ENCODE measurements at regions not wholly inside any gene's neighbourhood (a gene's known extent, or its start where the extent isn't known, plus 50 kb on each side); places are given as distances from the start of the nearest gene placed in this dataset.

DNA sequence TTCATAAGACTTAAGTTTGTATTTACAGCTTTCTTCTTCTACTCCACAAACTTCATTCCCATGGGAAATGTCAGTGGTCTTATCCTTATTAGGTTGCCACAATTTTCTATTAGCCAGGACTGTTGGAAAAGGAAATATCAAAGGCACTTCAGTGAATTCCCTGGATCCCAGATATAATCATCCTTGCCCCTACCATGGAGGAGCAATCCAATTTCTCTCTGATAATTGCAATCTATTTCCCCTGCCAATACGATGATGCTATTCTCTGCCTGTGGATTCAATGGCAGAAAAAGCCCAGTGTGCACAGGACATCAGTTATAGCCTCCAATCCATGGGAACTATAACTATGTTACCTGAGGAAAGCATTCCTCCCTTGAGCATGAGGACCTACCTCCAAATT is 536.4 kb upstream of the UBE2E2 start:
- TF ChIP-seq, protein P1, sequence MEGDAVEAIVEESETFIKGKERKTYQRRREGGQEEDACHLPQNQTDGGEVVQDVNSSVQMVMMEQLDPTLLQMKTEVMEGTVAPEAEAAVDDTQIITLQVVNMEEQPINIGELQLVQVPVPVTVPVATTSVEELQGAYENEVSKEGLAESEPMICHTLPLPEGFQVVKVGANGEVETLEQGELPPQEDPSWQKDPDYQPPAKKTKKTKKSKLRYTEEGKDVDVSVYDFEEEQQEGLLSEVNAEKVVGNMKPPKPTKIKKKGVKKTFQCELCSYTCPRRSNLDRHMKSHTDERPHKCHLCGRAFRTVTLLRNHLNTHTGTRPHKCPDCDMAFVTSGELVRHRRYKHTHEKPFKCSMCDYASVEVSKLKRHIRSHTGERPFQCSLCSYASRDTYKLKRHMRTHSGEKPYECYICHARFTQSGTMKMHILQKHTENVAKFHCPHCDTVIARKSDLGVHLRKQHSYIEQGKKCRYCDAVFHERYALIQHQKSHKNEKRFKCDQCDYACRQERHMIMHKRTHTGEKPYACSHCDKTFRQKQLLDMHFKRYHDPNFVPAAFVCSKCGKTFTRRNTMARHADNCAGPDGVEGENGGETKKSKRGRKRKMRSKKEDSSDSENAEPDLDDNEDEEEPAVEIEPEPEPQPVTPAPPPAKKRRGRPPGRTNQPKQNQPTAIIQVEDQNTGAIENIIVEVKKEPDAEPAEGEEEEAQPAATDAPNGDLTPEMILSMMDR (IDR thresholded peaks at IDR 0.05; ENCODE audit: insufficient read depth, low read depth, low read length, missing control alignments) = no peak
- no peak for DNase-seq (ENCODE audit: low read depth)
- H3K4me3 ChIP-seq (ENCODE audit: low read depth, low read length) = no peak overlapping the region

GRCh38 chr3:22671848-22672247 is 531.3 kb upstream of the UBE2E2 start:
- no peak overlapping the region for H3K4me3 ChIP-seq (ENCODE audit: low read depth, low read length)
- no peak for DNase-seq (ENCODE audit: low read depth)
- TF ChIP-seq, protein P1 (IDR thresholded peaks at IDR 0.05; ENCODE audit: insufficient read depth, low read depth, low read length, missing control alignments) = no peak

DNA sequence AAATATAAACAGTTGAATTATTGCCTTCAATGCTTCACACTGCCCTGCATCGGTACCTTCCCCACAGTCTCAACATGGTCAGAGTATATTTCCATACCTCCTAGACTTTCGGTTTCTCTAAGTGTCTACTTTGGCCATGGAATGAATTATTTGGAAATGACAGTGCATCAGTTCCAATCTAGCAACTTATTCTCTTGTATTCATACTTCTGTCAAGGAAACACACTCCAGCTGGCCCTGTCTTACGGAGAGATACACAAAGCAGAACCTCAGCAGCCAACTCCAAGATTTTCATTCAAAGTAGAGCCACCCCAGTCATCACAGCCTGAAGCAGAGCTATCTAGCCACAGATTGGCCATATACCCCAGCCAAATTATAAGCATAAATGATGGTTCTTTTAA is 518.4 kb upstream of the UBE2E2 start:
- H3K4me3 ChIP-seq (ENCODE audit: low read depth, low read length) = no peak overlapping the region
- TF ChIP-seq, protein P1 (IDR thresholded peaks at IDR 0.05; ENCODE audit: insufficient read depth, low read depth, low read length, missing control alignments) = no peak
- DNase-seq (ENCODE audit: low read depth) = no peak

DNA sequence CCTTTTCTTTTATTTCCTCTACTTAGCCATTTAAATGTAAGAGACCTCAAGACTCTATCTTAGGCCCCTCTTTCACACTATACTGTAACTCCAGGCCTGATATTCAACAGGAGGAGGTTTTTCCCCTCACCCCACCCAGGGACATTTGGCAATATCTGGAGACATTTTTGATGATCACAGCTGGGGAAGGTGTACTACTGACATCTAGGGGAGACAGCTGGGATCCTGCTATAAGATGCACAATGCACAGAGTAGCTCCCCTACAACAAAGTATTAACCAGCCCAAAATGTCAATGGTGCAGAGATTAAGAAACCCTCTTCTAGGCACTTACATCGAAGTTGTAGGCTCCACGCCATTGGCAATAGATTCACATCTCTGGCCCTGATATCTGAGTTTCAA is 517.5 kb upstream of the UBE2E2 start:
- TF ChIP-seq, protein P1 (IDR thresholded peaks at IDR 0.05; ENCODE audit: insufficient read depth, low read depth, low read length, missing control alignments) = peak; percentile 31
- no peak overlapping the region for H3K4me3 ChIP-seq (ENCODE audit: low read depth, low read length)
- peak; percentile 10 for DNase-seq (ENCODE audit: low read depth)

- TF ChIP-seq, protein P1 (IDR thresholded peaks at IDR 0.05; ENCODE audit: insufficient read depth, low read depth, low read length, missing control alignments) = no peak
- no peak overlapping the region for H3K4me3 ChIP-seq (ENCODE audit: low read depth, low read length)
- no peak for DNase-seq (ENCODE audit: low read depth)
These were observed 511.7 kb upstream of the UBE2E2 start for GRCh38 chr3:22691407-22691806.

DNA sequence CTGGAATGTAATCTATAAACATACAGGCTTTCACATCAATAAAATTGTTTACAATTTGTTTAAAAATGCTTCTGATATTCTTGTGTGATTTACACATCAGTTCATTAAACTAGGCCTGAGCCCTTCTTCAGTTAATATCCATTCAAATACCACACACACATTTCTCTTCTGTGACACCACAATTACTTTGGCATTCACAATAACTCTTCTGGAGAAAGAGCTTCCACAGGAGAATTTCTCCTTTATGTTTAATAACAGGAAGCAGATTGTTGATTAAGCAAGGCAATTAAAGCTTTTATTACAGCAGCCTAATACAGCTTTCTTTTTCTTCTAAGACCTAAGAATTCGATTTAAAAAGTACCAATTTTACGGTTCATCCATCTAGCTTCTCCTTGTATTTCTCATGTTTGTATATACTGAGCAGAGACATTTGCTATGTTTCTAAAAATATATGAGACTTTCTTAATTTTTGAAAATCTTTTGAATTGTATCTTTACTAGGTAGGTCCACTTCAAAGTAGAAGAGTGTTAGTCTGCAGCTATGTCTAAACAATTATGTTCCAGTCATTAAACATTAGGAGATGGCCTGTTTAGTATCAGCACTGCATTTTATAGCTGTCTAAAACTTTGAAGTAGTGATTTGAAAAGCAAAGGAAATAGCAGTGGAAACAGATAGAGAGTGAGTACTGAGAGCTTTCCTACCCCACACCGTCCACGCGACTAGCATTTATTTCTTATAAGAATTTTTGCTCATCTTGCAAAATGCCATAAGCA is 511.1 kb upstream of the UBE2E2 start:
- TF ChIP-seq, protein P1 (IDR thresholded peaks at IDR 0.05; ENCODE audit: insufficient read depth, low read depth, low read length, missing control alignments) = no peak
- no peak overlapping the region for H3K4me3 ChIP-seq (ENCODE audit: low read depth, low read length)
- DNase-seq (ENCODE audit: low read depth) = no peak

DNA sequence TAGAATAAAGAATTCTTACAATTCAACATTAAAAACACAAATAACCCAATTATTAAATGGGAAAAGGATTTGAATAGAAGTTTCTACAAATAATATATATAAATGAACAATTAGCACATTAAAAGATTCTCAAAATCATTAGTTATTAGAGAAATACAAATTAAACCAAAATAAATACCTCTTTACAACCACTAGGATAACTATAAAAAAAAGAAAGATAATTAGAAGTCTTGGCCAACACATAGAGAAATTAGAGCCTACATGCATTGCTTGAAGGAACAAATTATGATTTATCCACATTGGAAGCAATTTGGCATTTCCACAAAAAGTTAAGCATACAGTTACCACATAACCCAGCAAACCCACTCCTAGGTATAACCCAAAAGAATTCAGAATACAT is 502.3 kb upstream of the UBE2E2 start:
- no peak overlapping the region for H3K4me3 ChIP-seq (ENCODE audit: low read depth, low read length)
- DNase-seq (ENCODE audit: low read depth) = no peak
- TF ChIP-seq, protein P1 (IDR thresholded peaks at IDR 0.05; ENCODE audit: insufficient read depth, low read depth, low read length, missing control alignments) = no peak
